ENCODE measurements at regions not wholly inside any gene's neighbourhood (a gene's known extent, or its start where the extent isn't known, plus 50 kb on each side); places are given as distances from the start of the nearest gene placed in this dataset.

GRCh38 chr22:27358096-27358870 is 443.3 kb downstream of the MN1 start:
- peaks cover 2% of the 10 kb centered on the region for H3K36me3 Mint-ChIP-seq (ENCODE audit: low read depth)
- H3K9me3 Mint-ChIP-seq: peaks cover 19% of the 10 kb centered on the region
- peaks cover 13% of the 10 kb centered on the region for H3K4me1 Mint-ChIP-seq
- DNase-seq (ENCODE audit: low read depth, low spot score): no peak
- H3K27me3 Mint-ChIP-seq (ENCODE audit: low read depth): no peaks in the 10 kb centered on the region
- H3K4me3 Mint-ChIP-seq: no peak overlapping the region
- no peak for TF ChIP-seq CTCF (conservative IDR thresholded peaks at IDR 0.05)
- no peak overlapping the region for H3K27ac Mint-ChIP-seq (ENCODE audit: unreplicated experiment)

GRCh38 chr22:27370269-27370668 is 431.3 kb downstream of the MN1 start:
- peak overlapping the region; percentile 25 for H3K27ac Mint-ChIP-seq (ENCODE audit: unreplicated experiment)
- no peaks in the 10 kb centered on the region for H3K9me3 Mint-ChIP-seq
- H3K36me3 Mint-ChIP-seq (ENCODE audit: low read depth): no peaks in the 10 kb centered on the region
- no peak for TF ChIP-seq CTCF (conservative IDR thresholded peaks at IDR 0.05)
- peaks cover 22% of the 10 kb centered on the region for H3K4me1 Mint-ChIP-seq
- H3K4me3 Mint-ChIP-seq: no peak overlapping the region
- no peaks in the 10 kb centered on the region for H3K27me3 Mint-ChIP-seq (ENCODE audit: low read depth)
- DNase-seq (ENCODE audit: low read depth, low spot score): no peak

GRCh38 chr22:27370987-27371386 is 430.6 kb downstream of the MN1 start:
- TF ChIP-seq CTCF (conservative IDR thresholded peaks at IDR 0.05): no peak
- DNase-seq (ENCODE audit: low read depth, low spot score): no peak
- Mint-ChIP-seq H3K36me3 (ENCODE audit: low read depth) (no peaks in the 10 kb centered on the region), H3K27ac (ENCODE audit: unreplicated experiment) (no peak overlapping the region), H3K4me3 (no peak overlapping the region), H3K27me3 (ENCODE audit: low read depth) (no peaks in the 10 kb centered on the region), H3K9me3 (no peaks in the 10 kb centered on the region), H3K4me1 (peaks cover 22% of the 10 kb centered on the region)

- no peak for TF ChIP-seq CTCF (conservative IDR thresholded peaks at IDR 0.05)
- Mint-ChIP-seq H3K4me3 (no peak overlapping the region), H3K27ac (ENCODE audit: unreplicated experiment) (no peak overlapping the region), H3K27me3 (ENCODE audit: low read depth) (no peaks in the 10 kb centered on the region), H3K4me1 (peaks cover 22% of the 10 kb centered on the region), H3K36me3 (ENCODE audit: low read depth) (no peaks in the 10 kb centered on the region), H3K9me3 (no peaks in the 10 kb centered on the region)
- no peak for DNase-seq (ENCODE audit: low read depth, low spot score)
Measured at GRCh38 chr22:27372364-27372763, 429.2 kb downstream of the MN1 start.

- H3K27me3 Mint-ChIP-seq (ENCODE audit: low read depth): no peaks in the 10 kb centered on the region
Measured at GRCh38 chr22:27372969-27373670, 428.4 kb downstream of the MN1 start.

More at GRCh38 chr22:27372969-27373670, 428.4 kb downstream of the MN1 start:
- Mint-ChIP-seq H3K4me1 (peaks cover 25% of the 10 kb centered on the region), H3K36me3 (ENCODE audit: low read depth) (no peaks in the 10 kb centered on the region), H3K27ac (ENCODE audit: unreplicated experiment) (no peak overlapping the region), H3K4me3 (no peak overlapping the region), H3K9me3 (no peaks in the 10 kb centered on the region)
- peak; percentile 82 for DNase-seq (ENCODE audit: low read depth, low spot score)
- TF ChIP-seq CTCF (conservative IDR thresholded peaks at IDR 0.05): peak; percentile 59
